Uterus (tissue), 2 donors: ENCODE measurements at regions not wholly inside any gene's neighbourhood (a gene's known extent, or its start where the extent isn't known, plus 50 kb on each side); places are given as distances from the start of the nearest gene placed in this dataset.

Experiments
- CTCF ChIP-seq, 4 experiments: fragments of 200-600 bp in 2 of 4; fragments of 450-650 bp in 2 of 4; sonication (generic) in 2 of 4; IDR thresholded peaks; one replicate each; pipeline ENCODE4 v1.5.1; 2016 to 2019; ENCODE audit warnings: antibody characterized with exemption in 4 of 4, mild to moderate bottlenecking in 2 of 4, moderate library complexity in 1 of 4
- POLR2A ChIP-seq, 2 donors: fragments of 450-650 bp; IDR thresholded peaks; one replicate each; pipeline ENCODE4 v1.6.1; 2016; ENCODE audit warnings: antibody characterized with exemption in 2 of 2, mild to moderate bottlenecking in 1 of 2, moderate library complexity in 1 of 2

DNA sequence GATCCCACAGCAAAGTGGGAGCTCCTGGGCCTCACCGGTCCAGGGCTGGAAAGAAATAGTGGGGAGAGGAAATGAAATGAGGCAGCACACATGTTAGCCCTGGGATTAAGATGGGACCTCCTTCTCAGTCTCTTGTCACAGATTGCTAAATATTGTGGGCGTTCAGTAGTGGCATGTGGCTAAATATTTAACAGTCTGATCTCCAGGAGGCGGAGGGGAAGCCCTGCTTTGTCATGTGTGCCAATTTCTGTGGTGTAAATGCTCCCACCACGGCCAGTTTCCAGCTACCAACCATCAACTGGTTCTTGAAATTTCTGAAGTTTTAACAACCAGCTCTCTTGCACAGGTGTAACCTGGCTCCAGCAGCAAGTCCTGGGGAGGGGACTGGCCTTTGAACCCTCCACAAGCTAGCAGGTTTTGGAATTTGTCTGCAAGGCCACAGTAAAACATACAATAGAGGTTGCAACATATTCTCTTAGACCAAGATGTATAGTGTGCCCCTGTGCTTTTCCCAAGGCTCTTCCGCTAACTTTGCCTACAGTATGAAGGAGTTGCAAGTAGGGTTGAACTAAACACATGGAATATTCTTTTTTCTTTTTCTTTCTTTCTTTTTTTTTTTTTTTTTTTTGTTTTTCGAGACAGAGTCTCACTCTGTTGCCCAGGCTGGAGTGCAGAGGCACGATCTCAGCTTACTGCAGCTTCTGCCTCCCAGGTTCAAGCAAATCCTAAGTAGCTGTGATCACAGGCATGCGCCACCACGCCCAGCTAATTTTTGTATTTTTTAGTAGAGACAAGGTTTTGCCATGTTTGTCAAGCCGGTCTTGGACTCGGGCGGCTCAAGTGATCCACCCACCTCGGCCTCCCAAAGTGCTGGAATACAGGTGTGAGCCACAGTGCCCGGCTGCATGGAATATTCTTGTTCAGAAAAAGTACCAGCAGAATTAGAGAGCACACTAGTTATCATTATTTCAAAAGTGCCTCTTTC lies 103.1 kb upstream of the PCBD1 start:
- TF ChIP-seq CTCF (IDR thresholded peaks at IDR 0.05) = no peak
- TF ChIP-seq POLR2A (IDR thresholded peaks at IDR 0.05) = no peak
